DMS79 treated with DMSO at 0.1 percent for 48 hours (cell line): ENCODE measurements at regions not wholly inside any gene's neighbourhood (a gene's known extent, or its start where the extent isn't known, plus 50 kb on each side); places are given as distances from the start of the nearest gene placed in this dataset.
A peak's percentile ranks its signal among the peaks of the same experiment; 100 is the strongest.

ENCODE experiments used
- DNase-seq: peaks from one replicate; lab custom pipeline; 2025; lab: John Stamatoyannopoulos, UW

GRCh38 chr6:44679438-44680201, 292.1 kb downstream of the CDC5L start:
- no peak for DNase-seq

DNA sequence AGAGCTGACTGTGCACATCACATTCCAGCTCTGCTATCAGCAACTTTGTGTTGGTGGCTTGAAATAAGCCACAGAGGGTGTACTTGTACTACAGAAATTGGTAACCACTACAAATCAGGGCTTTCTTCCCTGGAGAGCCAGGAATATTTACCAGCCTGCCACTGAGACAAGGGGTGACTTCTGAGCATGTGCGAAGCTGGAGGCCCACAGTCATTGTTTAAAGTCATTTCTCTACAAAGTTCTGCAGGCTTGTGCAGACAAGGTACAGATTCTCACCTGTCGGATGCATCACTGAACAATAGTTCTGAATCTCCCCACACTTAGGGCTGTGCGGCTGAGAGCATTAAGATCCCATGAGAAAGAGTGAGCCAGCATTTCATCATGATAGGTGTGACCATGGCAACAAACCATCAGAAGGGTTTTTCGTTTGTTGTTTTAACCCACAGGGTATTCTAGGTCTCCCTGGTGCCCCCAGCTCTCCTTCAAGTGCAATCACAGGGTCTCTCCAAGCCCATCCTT, 292.8 kb downstream of the CDC5L start:
- DNase-seq = peak; percentile 41

DNA sequence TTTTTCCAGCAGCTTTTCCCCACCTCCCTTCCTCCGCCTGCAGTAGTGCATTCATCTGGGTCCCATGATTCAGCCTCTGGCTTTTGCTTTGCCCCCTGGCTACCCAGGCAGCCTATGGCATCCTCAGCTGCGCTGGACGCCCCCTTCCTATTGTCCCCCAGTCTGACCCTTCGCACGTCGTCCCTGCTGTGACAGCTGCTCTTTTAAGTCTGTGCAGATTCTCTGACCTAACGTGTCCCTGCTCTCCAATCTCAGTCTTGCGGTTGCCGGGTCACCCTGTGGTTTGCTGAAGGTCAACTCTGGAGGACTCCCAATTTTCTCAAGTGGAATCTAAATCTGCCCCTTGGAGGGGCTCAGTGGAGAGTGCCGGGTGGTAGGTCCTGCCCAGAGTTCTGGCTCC, 294.3 kb downstream of the CDC5L start:
- no peak for DNase-seq

DNA sequence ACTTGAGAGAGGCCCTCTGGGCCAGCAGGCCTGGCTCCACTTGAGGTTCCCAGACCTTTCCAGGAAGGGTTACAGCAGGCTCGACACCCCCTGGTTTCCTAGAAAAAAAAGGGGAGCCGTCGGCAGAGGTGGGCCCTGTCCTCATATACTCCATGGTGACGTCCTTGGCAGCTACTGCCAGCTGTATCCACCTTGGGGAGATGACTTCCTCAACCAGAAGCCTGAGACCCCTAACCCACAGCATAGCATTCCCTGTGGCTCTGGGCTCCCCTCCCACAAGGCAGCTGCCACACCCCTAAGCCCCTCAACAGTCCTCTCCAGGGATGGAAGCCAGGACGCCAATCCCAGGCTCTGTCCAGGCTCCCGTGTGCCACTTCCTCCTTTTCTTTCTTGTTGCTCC, 294.8 kb downstream of the CDC5L start:
- no peak for DNase-seq

DNA sequence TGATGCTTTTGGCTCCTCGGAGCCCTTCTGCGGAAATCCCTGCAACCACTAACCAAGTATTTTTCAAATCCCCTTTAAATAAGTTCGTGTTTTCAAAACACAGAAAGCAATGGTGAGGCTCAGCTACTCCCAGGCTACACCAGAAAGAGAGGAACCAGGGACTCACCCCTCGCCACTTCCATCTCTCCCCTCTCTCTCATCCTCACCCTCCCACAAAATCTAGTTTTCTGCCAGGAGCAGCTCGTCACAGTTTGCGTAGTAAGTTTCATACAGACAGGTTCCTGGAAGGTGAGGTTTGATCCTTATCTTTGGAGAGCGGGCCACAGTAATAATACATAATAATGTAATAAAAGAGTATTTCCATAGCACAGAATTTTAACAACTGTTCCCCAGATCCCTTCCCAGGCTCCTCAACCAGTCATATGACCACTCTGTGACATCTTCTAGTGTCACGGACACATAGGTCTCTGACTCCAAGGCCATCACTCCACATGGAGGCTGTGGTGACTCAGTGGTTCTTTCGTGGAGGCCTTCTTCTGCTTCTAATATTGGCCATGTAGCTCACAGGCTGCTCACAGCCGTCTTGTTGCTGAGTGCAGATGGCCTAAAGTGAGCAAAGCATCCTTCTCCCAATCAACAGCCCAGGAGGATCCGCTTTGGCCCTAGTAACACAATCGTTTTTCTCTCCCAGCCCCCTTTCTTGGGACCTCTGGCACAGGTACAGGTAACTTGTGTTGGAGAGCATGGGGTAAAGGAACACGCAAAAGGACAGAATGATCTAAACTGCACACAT, 295.7 kb downstream of the CDC5L start:
- DNase-seq = no peak

DNA sequence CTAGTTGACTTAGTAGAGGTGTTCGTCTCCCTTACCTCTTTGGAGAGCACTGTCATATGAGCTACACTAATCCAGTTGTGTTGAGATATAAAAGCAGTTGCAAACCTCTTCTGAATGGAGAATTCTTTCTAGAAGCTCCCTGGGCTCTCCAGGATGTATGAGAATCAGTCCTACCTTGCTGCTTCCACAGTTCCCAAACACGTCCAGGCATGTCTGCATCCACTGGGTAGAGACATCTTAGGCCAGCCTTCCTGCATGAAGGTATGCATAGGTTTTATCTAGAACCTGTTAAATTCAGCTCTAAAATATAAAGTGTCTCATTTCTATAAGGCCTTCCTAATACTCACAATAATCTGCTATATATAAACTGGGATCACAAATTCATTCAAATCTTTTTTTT, 297.7 kb downstream of the CDC5L start:
- DNase-seq = no peak

- no peak for DNase-seq
Measured at GRCh38 chr6:44696099-44696498, 308.6 kb downstream of the CDC5L start.

- DNase-seq = no peak
Measured at GRCh38 chr6:44696686-44697085, 309.2 kb downstream of the CDC5L start.

DNA sequence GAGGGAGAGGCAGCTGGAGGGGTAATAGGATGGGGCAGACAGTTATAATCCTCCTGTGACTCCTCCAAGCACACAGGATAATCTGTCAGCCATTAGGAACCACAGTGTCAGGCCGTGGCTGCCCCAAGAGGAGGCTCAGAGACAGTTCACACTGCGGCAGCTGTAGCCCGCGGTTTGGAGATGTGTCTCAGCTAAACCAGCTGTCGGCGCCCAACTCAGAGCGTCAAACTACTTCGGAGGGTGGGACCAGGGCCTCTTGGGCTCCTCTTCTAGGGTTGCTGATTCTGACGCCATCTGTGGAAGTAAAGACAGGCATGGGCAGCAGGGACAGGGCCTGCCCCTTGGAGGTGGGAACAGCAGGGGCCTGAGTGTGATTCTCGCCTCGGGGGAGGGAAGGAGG, 309.8 kb downstream of the CDC5L start:
- DNase-seq = no peak

DNA sequence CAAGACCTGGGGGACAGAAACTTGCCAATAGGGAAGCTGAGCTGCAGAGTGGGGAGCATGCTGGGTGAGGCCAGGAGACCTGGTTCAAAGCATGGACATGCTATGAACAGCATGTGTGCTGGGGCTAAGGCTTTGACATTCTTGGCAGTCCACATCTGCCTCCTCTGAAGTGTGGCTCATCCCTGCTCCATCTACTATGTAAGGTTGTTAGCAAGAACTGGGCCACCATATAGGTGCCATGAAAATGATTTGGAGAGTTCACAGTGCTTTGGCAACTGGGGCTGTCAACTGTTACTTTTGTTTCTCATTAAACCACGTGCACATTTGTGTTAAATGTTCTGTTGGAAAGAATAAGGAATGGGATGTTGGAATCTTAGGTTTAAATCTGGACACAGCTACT, 311.1 kb downstream of the CDC5L start:
- DNase-seq = no peak

DNA sequence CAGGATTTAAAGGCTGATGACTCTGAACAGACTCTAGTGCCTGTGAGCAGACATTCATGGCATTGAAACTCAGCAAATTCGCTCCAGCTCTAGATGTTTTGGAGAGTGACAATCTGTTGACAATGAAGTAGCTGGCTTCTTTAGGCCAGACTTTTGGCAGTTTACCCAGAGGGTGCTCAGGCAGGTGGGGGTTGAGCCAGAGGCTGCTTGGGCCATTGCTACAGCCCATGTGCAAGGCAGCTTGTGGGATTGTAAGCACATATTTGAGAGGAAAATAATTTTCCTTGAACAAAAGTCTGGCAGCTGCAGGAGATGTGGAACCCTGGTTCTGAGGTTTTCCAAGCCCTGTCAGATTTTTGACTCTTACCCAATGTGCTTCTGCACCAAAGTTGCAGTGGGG, 311.6 kb downstream of the CDC5L start:
- peak; percentile 20 for DNase-seq

- DNase-seq = no peak
Measured at GRCh38 chr6:44699851-44700250, 312.3 kb downstream of the CDC5L start.

DNA sequence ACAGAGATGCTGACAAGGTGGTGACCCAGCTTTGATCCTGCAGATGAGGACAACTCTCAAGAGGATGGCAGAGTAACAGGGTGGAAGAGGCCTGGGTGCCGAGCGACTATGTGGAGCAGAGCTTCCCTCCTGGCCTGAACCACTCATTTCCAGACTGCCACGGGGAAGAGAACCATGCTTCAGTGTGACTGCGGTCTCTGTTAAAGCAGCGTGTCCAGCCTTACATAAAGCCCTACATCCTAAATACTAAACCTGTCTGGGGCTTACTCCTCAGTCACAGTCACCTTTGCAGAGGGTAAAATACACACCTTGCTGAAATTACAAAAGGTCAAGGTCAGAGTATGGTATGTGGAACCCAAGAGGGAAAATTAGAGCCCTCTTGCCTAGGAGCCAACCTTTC, 312.9 kb downstream of the CDC5L start:
- DNase-seq = no peak

DNA sequence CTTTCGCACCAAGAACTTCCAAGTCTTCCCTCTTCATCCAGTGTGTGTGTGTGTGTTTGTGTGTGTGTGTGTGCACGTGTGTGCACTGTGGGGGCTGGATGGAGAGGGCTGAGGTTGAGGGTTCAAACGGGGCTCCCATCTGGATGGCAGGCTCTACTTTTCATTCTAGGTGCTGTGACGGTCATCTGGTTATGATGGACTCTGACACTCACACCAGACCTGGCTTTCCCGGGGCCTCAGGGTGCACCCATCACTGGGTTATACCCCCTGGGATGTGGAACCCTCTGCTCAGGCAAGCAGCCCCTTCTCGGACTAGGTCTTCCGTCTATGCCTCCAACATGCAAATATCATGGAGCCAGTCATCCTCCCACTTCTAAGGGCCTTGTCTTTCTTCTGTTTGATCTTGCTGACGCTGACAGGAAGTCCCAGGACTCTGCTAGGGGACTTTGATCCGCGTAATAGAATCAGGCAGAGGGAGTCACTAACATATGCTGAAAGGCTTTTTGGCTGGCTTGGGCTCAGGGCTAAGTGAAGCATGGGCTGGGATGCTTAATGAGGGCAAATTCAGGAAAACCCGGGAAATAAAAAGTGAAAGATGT, 313.6 kb downstream of the CDC5L start:
- no peak for DNase-seq

GRCh38 chr6:44701637-44702101, 314.2 kb downstream of the CDC5L start:
- DNase-seq = no peak

DNA sequence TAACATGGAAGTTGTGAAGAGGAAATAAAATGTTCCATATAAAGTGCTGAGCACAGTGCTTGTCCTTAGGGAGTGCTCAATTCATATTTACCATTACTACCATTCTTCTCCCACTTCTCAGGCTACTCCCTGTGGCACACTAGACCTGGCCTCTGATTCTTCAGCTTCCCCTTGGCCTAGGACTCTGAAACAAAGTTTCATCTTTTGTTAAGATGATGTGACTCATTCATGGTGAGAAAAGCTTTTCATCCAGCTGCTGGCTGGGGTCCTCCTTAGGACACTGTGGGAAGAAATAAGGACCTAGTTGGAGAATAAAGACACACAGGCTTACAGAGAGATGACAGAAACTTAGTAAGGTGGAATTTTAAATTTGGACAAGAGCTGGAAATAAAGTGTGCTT, 314.8 kb downstream of the CDC5L start:
- no peak for DNase-seq

GRCh38 chr6:44704240-44705150, 317.0 kb downstream of the CDC5L start:
- DNase-seq = no peak

DNA sequence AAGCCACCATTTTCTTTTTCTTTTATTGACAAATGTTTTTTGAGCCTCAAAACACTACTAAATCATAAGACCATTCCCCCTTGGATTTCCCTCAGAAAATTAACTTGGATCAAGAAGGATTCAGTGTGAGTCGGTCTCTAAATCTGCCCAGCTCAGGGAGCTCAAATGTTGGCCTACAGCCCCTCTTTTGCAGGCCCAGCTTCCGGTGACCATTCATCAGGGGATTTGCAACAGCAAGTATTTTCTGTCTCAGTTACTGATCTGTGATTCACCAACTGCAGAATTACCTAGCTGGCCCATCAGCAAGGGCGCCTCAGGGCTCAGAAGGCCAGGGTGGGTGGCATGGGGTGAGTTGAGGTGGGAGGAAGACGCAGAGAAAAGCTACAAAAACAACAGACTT, 318.1 kb downstream of the CDC5L start:
- DNase-seq = no peak

DNA sequence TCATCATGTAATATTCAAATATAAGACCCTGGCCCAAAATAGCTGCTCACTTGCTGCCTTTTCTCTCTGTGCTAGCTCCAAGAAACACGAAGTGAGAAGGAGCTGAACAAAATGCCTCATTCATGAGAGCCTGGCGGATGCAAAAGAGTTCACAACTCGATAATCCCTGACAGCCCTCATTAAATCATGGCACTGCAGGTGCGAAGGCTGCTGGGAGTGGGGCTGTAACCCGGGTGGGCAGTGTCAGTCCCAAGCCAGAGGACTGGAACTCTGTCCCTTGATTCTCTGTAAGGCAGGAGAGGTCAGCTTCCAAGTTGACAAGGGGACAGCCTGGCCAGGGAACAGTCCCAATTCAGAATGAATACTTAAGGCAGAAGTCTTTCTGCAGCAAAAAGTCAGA, 318.5 kb downstream of the CDC5L start:
- no peak for DNase-seq

- no peak for DNase-seq
Measured at GRCh38 chr6:44708208-44708607, 320.7 kb downstream of the CDC5L start.

DNA sequence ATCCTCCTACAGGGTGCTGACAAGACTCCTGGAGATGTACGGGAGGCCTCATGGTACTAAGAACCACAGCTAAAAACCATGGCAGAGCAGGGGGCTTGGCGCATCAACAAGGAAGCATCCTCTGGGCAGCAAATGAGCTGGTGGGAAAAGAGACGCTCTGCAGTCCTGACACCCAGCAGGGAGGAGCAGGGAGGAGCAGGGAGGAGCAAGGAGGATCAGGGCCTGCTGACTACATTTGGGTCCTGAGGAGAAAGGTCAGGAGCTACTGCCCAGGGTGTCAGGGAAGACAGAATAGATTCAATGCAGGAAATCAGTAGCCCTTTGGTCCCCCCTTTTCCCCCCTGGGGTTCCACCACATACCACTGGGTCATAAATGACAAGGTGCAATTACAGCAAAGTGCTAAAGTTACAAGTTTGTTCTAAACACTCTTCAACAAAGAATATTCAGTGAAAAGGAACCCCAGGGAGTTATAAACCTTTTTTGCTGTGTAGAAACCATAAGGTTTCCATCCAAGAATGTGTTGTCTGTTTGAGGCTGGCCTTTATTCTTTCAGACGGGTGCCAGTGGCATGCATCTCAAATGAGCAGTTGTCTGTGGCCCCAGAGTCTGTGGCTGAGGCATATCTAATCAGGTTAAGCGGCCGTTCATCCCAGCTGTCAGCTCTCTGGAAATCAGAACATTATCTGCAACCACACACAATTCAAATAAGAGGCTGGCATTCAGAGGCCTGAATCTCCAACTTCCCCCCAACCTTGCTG, 325.0 kb downstream of the CDC5L start:
- DNase-seq = no peak
